ENCODE measurements at regions not wholly inside any gene's neighbourhood (a gene's known extent, or its start where the extent isn't known, plus 50 kb on each side); places are given as distances from the start of the nearest gene placed in this dataset.

DNA sequence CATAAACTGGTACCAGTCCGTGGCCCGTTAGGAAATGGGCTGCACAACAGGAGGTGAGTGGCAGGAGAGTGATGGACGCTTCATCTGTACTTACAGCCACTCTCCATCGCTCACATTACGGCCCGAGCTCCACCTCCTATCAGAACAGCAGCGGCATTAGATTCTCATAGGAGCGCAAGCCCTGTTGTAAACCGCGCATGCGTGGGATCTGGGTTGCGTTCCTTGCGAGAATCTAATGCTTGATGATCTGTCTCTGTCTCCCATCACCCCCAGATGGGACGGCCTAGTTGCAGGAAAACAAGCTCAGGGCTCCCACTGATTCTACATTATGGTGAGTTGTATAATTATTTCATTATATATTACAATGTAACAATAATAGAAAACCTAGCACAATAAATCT, 480.4 kb downstream of the CCDC171 start:
- no peak for TF ChIP-seq CTCF (IDR thresholded peaks at IDR 0.05)
- no peak for TF ChIP-seq POLR2A (IDR thresholded peaks at IDR 0.05)

Data from adrenal gland (tissue), 5 donors.